ENCODE measurements at regions not wholly inside any gene's neighbourhood (a gene's known extent, or its start where the extent isn't known, plus 50 kb on each side); places are given as distances from the start of the nearest gene placed in this dataset.

GRCh38 chr3:41118461-41119390 is 80.6 kb upstream of the CTNNB1 start:
- no peak for DNase-seq

- DNase-seq: no peak
Observed at GRCh38 chr3:41120460-41120859, 78.8 kb upstream of the CTNNB1 start.

GRCh38 chr3:41125258-41125657 is 74.0 kb upstream of the CTNNB1 start:
- no peak for DNase-seq

GRCh38 chr3:41126472-41126871 is 72.8 kb upstream of the CTNNB1 start:
- no peak for DNase-seq

- DNase-seq: no peak
Observed at GRCh38 chr3:41126961-41127360, 72.3 kb upstream of the CTNNB1 start.

- DNase-seq: no peak
Observed at GRCh38 chr3:41127414-41127813, 71.9 kb upstream of the CTNNB1 start.

- DNase-seq: no peak
Observed at GRCh38 chr3:41129731-41130130, 69.6 kb upstream of the CTNNB1 start.

- DNase-seq: no peak
Observed at GRCh38 chr3:41131224-41131623, 68.1 kb upstream of the CTNNB1 start.

- DNase-seq: no peak
Observed at GRCh38 chr3:41137686-41138111, 61.6 kb upstream of the CTNNB1 start.

- DNase-seq: no peak
Observed at GRCh38 chr3:41138146-41138545, 61.2 kb upstream of the CTNNB1 start.

GRCh38 chr3:41138601-41139000 is 60.7 kb upstream of the CTNNB1 start:
- DNase-seq: no peak

GRCh38 chr3:41140242-41140641 is 59.1 kb upstream of the CTNNB1 start:
- no peak for DNase-seq

- no peak for DNase-seq
Observed at GRCh38 chr3:41141433-41142167, 57.7 kb upstream of the CTNNB1 start.

- no peak for DNase-seq
Observed at GRCh38 chr3:41143421-41144031, 55.8 kb upstream of the CTNNB1 start.

GRCh38 chr3:41144631-41145030 is 54.7 kb upstream of the CTNNB1 start:
- DNase-seq: no peak

GRCh38 chr3:41148478-41148877 is 50.8 kb upstream of the CTNNB1 start:
- no peak for DNase-seq

- DNase-seq: no peak
Observed at GRCh38 chr3:41148901-41149300, 50.4 kb upstream of the CTNNB1 start.

Data from NCI-H1417 treated with DMSO at 0.1 percent for 48 hours (cell line).